Osteocyte (in vitro differentiated cells): ENCODE measurements at regions not wholly inside any gene's neighbourhood (a gene's known extent, or its start where the extent isn't known, plus 50 kb on each side); places are given as distances from the start of the nearest gene placed in this dataset.

ENCODE experiments used
- DNase-seq: peaks from one replicate; pipeline ENCODE4 v3.0.0; 2021; ENCODE audit warnings: mixed read lengths; ENCODE audit not compliant: unreplicated experiment; ENCODE audit errors: extremely low spot score
- H3K27ac Mint-ChIP-seq: one replicate; pipeline ENCODE4 v1.8.0; 2021; ENCODE audit warnings: mild to moderate bottlenecking, mixed read lengths; ENCODE audit not compliant: unreplicated experiment
- H3K27me3 Mint-ChIP-seq: one replicate; pipeline ENCODE4 v1.8.0; 2021; ENCODE audit warnings: mixed read lengths; ENCODE audit not compliant: unreplicated experiment
- H3K36me3 Mint-ChIP-seq: one replicate; pipeline ENCODE4 v1.8.0; 2021; ENCODE audit warnings: mixed read lengths; ENCODE audit not compliant: unreplicated experiment
- H3K4me1 Mint-ChIP-seq: one replicate; pipeline ENCODE4 v1.8.0; 2021; ENCODE audit warnings: mixed read lengths; ENCODE audit not compliant: unreplicated experiment
- H3K4me3 Mint-ChIP-seq: one replicate; pipeline ENCODE4 v1.8.0; 2021; ENCODE audit warnings: mild to moderate bottlenecking, moderate library complexity, mixed read lengths; ENCODE audit not compliant: unreplicated experiment
- H3K9me3 Mint-ChIP-seq: one replicate; pipeline ENCODE4 v1.8.0; 2021; ENCODE audit warnings: mixed read lengths; ENCODE audit not compliant: unreplicated experiment
- CTCF ChIP-seq: fragments of 200-600 bp; sonication (generic); IDR thresholded peaks from 2 replicates; pipeline ENCODE4 v1.5.0; 2021; ENCODE audit warnings: antibody characterized with exemption, mild to moderate bottlenecking, moderate library complexity

GRCh38 chr14:97620066-97620465 lies 822.9 kb downstream of the VRK1 start:
- no peaks in the 10 kb centered on the region for H3K27me3 Mint-ChIP-seq
- H3K9me3 Mint-ChIP-seq: peaks cover 59% of the 10 kb centered on the region
- no peak for TF ChIP-seq CTCF

GRCh38 chr14:97624985-97625384 lies 827.8 kb downstream of the VRK1 start:
- H3K27ac Mint-ChIP-seq: no peak overlapping the region
- no peaks in the 10 kb centered on the region for H3K36me3 Mint-ChIP-seq
- no peaks in the 10 kb centered on the region for H3K4me1 Mint-ChIP-seq
- DNase-seq: no peak
- TF ChIP-seq CTCF: no peak
- no peaks in the 10 kb centered on the region for H3K27me3 Mint-ChIP-seq
- peaks cover 51% of the 10 kb centered on the region for H3K9me3 Mint-ChIP-seq
- no peak overlapping the region for H3K4me3 Mint-ChIP-seq

More at GRCh38 chr14:97620066-97620465, 822.9 kb downstream of the VRK1 start:
- no peak overlapping the region for H3K4me3 Mint-ChIP-seq
- no peaks in the 10 kb centered on the region for H3K36me3 Mint-ChIP-seq
- no peak overlapping the region for H3K27ac Mint-ChIP-seq
- H3K4me1 Mint-ChIP-seq: no peaks in the 10 kb centered on the region
- DNase-seq: no peak

- no peak for TF ChIP-seq CTCF
- Mint-ChIP-seq H3K4me3 (no peak overlapping the region), H3K36me3 (no peaks in the 10 kb centered on the region), H3K4me1 (no peaks in the 10 kb centered on the region), H3K9me3 (peaks cover 54% of the 10 kb centered on the region), H3K27ac (no peak overlapping the region), H3K27me3 (no peaks in the 10 kb centered on the region)
- DNase-seq: no peak
Observed at GRCh38 chr14:97625477-97625876, 828.3 kb downstream of the VRK1 start.

GRCh38 chr14:97626088-97626487 lies 828.9 kb downstream of the VRK1 start:
- TF ChIP-seq CTCF: no peak
- Mint-ChIP-seq H3K4me1 (no peaks in the 10 kb centered on the region), H3K27ac (no peak overlapping the region), H3K27me3 (no peaks in the 10 kb centered on the region), H3K9me3 (peaks cover 57% of the 10 kb centered on the region), H3K4me3 (no peak overlapping the region), H3K36me3 (no peaks in the 10 kb centered on the region)
- no peak for DNase-seq

GRCh38 chr14:97630249-97630648 lies 833.1 kb downstream of the VRK1 start:
- Mint-ChIP-seq H3K4me3 (no peak overlapping the region), H3K36me3 (no peaks in the 10 kb centered on the region), H3K9me3 (peaks cover 50% of the 10 kb centered on the region), H3K27me3 (no peaks in the 10 kb centered on the region), H3K4me1 (no peaks in the 10 kb centered on the region), H3K27ac (no peak overlapping the region)
- TF ChIP-seq CTCF: no peak
- DNase-seq: no peak
